NCI-H128 (cell line): ENCODE measurements at regions not wholly inside any gene's neighbourhood (a gene's known extent, or its start where the extent isn't known, plus 50 kb on each side); places are given as distances from the start of the nearest gene placed in this dataset.

Experiments
- DNase-seq: peaks from one replicate; lab custom pipeline; 2025; ENCODE audit not compliant: unreplicated experiment; lab: John Stamatoyannopoulos, UW

DNA sequence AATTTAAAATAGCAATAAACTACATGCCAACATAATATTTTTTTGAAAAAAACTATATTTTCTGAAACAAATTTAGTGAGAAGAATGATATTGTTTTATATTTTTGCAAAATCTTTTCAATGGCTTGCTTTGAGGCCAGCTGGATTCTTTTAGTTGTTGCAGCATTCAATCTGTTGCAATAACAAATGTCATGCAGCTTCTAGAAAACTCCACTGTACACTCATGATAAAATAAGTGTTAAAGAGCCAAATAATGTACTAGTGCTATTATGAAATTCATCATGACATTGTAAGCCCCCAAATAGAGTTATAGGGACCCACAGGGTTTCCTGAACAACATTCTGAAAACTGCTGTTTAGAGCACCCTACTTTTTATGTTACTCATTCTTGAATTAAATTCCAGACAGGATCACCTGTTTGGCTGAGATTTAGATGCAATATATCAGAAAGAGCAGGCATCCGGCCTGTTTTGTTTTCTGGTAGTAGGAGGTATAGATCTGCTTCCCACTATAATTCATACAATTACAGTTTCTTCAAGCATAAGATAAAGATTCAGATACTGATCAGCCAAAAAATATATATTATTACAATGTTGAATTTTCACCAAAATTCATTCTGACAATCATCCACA is 703.0 kb upstream of the ZNF385D start:
- no peak for DNase-seq

DNA sequence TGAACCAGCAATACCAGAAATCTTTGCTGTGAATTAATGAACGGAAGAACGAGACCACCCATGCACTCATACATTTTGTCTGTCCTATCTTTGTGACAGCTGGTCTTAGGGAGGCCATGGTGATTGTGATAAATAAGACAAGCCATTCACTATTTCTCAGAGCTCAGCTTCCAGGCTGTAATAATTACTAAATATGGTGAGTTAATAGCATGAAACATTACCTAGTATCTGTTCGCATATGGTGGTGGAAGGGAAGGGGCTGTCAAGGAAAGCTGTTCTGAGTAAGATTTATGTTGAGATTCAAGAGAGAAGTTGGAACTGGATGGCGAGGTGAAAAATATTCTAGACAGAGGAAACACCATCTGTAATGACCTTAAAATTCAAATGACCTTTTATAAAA is 719.0 kb upstream of the ZNF385D start:
- no peak for DNase-seq

DNA sequence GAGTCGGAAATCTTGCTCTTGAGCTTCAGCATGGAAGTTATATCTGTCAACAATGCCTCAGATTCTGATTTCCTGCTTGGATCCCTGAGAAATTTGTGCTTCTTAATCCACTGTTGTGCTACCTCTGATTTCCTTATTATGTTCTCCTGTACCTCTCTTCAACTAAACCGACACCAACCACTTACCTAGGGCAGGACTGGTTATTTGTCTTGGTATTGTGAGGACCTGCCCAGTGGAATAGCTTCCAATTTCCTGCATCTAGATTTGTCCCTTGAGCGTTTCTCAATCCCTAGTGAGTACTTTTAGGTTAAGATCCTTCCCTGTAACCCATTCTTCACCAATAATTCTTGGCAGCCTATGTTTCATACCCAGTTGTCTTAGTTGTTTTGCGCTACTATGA is 720.5 kb upstream of the ZNF385D start:
- no peak for DNase-seq

DNA sequence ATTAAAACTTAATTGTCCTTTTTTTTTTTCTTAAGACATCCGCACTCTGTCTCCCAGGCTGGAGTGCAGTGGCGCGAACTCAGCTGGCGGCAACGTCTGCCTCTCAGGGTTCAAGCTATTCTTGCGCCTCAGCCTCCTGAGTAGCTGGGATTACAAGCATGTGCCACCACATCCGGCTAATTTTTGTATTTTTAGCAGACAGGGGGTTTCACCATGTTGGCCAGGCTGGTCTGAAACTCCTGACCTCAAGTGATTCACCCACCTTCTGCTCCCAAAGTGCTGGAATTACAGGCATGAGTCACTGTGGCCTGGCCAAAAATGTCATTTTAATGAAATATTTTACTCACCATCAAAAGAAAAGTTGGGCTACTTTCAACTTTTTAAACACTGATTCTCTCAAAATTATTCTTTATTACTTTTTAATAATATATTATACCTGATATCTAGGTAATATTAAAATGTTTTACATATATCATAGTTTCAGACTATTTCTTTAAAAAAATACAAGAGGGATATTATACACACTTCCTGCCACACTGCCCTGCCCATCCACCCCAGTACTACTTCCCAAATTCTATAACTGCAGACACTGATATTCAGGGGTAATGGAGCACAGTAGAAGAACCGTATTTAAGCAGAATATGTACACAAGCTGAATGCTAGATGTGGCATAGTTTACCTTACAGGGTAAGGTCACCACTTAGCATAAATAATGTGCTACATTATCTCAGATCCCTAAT is 723.9 kb upstream of the ZNF385D start:
- no peak for DNase-seq

DNA sequence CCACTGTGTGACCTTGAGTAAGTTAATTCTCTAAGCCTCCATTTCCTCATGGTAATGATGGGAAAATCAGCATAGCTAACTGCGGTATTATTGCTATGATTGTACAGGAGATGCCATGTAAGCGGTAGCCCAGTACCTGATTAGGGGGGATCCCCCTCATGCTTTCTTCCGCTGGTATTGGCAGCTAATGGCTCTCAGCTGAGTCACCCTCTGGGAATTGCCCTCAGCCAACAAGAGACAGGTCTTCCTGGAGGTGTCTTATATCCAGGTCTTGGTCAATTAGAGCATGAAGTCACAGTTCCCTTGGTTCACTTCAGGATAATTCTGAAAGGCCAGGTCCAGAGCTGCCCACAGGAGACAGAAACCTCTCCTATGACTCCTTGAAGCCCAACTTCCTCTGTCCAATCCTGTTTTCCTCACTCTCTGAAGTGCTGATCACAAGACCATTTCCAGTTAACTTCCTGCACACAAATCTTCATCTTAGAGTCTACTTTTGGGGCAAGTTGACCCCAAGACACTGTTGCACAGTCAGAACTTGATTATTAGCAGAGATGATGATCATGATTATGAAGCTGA is 724.7 kb upstream of the ZNF385D start:
- no peak for DNase-seq

DNA sequence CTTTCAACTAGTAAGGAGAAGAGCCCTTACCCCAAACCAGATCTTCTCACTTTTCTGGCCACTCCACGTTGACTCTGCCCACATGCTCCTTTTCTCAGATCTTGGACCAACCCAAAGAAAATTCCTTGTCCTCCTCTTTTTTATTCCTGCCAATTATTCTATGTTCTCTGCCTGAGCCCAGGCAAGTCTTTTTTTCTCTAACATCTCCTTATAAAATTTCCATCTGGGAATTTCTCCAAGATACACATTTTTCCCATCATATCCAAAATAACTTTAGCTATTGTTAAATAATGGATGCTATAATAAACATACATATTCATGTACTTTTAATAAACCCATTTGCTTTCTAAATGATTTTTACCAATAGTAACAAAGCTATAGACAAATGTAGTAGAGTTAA is 726.0 kb upstream of the ZNF385D start:
- no peak for DNase-seq

DNA sequence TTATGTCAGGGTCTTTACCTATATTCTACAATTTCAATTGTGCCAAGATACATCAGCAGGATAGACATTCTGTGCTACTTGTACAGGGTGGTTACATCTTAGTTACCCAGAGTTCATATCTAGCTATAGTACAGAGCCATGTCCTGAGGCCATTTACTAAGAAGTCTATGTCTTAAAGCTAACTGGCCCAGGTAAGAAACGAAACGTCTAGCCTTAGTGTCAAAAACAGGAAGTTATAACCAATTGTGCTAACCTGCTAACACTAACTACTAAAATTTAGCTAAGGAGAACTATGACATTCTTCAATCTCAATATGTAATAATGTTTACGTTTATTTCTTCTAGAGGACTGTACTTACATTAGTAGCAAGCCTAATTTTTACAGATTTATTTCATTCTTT is 717.2 kb upstream of the UBE2E2 start:
- DNase-seq: no peak

DNA sequence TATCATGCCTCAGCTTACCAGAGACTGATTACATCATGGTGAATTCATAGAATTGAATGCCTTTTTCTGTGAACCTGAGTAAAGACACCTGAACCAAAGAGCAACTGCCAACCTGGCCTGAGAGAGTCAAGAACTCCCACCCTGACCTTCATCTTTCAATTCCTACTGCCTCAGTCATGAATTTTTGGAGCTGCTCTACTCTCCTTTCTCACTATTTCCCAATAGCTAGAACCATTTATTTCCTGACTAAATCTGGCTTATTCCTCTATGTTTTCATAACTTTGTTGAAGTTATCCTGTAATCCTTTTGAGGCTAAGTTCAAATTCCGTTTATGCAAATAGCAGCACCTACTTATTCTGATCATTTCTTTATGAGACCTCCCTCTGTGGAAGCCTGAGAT is 712.4 kb upstream of the UBE2E2 start:
- no peak for DNase-seq

DNA sequence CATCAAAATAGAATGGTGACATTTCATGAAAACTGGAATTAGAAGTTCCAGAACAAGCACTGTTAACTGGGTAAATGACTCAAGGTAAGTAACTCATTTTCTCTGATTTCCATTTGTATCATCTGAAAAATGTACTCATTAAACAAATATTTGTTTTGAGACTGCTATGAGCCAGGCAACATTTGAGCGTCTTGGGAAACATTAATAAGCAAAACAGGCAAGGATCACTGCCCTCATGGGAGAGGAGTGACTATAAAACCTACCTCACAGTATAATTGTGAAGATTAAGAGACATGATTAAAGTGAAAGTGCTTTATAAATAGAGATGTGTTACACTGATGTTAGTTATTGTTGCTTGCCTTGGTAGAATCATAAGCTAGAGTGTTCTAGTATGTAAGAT is 711.8 kb upstream of the UBE2E2 start:
- no peak for DNase-seq

DNA sequence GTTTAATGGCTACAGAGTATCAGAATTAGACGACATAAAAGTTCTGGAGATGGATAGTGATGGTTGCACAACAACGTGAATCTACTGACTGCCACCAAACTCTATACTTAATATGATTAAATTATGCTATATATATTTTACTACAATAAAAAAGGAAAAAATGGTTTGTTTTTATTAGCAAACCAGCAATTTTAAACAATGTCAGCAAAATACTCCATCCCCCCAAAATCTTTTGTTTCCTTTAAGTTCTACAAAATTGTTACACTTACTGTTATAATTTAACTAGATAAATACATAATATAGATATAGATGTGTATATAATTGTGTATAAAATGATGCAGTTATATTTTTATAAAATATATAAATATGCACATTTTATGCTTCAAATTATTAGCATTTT is 710.8 kb upstream of the UBE2E2 start:
- DNase-seq: no peak

DNA sequence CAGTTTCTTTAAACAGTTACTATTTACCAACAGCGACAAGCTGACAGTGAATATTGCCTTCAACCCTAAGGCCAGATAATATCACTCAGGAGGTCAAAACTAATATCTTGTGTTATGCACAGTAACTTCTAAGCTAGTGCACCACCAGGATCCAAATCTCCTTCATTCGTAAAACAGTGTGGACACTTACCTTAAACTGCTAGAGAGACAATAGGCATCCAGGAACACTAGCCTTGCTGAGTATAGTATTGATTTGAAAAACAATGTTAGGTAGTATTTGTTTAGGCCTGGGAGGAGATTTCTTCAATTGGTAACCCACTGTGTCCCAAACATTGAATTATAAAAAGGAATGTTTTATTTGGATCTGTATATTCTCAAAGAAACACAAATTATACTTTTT is 707.9 kb upstream of the UBE2E2 start:
- no peak for DNase-seq

DNA sequence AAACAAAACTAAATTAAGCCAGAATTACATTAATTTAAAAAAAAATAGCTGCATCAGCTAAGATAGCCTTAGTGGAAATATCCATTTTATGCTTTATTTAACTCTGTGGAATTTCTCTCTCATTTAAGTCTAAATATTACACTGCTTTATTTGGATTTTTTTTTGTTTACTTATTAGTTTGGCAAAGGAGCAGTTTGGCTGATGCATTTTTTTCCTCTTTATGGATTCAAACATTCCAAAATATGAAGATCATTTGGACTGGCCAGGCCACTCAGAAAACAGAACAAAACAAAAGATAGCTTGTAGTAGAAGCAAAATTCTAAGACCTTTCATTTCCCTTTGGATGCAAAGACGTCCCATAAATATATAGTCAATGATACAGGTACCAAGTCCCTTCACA is 707.3 kb upstream of the UBE2E2 start:
- DNase-seq: no peak

DNA sequence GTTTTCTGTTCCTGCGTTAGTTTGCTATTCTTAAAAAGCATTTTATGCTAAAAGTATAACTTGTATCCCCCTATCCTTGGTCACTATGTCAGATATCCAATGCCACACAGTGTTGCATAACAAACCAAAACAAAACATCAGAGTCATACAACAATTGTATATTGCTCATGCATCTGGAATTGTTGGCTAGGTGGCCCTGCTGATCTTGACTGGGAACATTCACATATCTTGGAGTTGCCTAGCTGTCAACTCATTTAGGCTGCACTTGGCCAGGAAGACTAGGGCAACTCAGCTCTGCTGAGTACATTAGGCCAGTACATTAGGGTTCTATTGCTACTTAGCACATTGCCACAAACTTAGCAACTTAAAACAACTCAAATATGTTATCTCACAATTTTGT is 706.5 kb upstream of the UBE2E2 start:
- DNase-seq: no peak

DNA sequence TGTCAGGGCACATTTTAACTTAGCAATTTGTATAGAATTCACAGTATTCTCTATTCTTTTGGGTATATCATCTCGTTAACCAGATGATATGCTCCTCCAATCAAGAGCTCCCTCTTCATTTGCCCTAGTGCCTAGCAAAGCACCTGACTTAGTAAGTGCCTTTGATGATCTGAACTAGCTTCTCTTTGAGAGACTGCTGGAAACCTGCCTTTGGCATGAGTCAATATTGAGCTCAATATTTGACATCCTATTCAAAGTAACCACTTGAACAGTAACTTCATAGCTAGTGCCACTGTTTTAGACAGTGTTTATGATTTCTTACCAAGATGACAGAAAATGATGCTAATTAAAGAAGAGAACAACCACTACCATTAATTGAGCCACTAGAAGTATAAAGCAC is 696.3 kb upstream of the UBE2E2 start:
- no peak for DNase-seq

DNA sequence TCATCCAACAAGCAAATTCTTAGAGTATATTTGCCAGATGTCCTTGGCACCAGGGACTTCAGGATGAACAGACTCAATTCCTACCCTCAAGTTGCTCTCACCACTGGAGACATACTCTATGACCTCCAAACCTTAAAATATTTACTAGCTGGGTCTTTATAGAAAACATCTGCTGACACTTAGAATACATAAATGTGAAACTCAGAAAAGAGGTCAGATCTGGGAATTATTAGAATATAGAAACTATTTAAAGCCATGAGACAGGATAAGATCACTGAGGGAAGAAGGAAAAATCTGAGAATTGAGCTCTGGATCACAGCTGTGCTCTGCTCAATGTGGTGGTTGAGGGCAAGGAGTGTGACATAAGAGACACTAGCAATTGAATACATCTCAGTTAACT is 695.4 kb upstream of the UBE2E2 start:
- DNase-seq: no peak

DNA sequence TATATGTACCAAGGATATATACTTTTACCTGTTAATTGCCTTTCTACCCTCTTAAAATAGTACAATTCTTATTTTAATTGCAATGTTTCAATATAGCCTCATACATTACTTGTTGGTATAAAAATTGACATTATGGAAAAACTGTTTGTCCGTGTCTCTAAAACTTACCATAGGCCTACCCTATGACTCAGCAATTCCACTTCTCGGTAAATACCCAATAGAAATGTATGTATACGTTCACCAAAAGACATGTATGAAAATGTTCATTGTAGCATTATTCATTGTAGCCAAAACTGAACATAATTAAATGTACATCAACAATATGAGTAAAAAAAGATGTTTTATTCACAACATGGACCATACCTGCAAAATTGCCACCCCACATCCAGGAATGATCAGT is 679.2 kb upstream of the UBE2E2 start:
- DNase-seq: no peak

DNA sequence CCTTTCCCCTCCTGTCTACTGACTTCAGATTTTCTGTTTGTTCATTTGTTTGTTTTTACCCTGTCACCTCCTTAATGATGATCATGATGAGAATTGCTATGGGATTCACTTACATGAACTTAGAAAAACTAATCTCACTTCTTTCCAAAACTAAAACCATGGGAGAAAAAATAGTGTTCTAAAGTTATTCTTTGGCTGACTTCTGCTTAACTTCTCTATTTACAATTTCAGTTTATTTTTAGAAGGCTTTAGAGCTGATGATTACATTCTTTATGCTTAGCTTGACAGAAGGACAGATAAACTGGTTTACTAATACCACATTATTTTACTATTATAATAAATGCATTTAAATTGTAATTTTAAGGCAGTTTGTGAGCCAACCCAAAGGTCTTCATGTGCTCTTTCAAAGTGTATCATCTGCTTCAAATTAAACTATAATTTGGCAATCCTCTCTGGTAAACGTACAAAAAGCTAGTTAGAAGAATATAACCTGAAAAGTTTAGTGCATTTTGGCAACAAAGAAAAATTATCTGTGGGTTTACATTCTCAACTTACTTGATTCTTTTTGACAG is 676.8 kb upstream of the UBE2E2 start:
- DNase-seq: no peak

DNA sequence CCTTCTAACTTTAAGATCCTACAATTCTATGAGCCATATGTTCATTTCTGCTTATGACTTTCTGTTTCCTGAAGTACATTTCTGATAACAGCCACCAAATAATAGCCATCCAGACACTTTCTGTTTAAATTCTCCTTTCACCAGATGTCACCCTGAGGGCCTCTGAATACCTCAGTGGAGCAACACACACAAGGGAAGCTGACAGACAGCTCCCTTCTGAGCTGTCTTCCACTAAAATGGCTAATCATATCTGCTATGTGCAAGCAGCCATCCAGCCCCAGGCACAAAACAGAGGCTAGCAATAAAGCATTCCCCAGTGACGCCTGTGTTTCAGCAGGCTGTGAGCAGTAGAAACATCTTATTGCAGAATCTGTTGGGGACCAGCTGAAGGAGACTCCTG is 666.6 kb upstream of the UBE2E2 start:
- DNase-seq: no peak

DNA sequence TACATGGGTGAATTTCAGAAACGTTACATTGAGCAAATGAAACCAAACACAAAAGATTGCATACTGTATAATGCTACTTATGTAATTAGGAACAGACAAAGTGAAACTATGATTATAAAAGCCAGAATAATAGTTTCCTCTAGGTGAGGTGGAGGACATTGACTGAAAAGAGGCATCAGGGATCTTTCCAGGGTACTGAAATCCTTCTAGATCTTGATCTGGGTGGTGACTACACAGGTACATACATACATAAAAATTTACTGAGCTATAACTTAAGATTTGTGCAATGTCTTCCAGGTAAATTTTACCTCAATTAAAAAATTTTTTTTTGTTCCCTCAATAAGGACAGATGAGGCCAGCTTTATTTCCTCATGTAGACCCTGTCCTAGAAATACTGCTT is 665.6 kb upstream of the UBE2E2 start:
- no peak for DNase-seq

DNA sequence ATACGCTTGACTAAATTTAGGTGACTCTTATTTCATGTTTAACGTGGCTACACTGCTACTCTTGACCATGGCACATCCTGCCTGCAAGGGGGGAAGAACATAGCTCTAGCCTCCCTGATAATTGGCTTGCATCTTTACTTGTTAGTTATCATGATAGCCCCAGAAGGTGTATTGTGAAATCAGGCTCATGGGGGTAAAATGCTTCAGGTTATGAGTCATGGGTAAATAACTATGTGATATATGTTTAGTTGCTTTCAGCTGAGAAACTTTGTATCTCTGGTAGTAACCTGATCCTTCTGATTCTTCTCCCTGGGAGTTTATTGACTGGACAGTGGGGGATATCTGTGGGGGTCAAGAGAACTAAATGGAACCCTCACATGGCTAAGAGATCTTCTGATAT is 660.8 kb upstream of the UBE2E2 start:
- DNase-seq: no peak

DNA sequence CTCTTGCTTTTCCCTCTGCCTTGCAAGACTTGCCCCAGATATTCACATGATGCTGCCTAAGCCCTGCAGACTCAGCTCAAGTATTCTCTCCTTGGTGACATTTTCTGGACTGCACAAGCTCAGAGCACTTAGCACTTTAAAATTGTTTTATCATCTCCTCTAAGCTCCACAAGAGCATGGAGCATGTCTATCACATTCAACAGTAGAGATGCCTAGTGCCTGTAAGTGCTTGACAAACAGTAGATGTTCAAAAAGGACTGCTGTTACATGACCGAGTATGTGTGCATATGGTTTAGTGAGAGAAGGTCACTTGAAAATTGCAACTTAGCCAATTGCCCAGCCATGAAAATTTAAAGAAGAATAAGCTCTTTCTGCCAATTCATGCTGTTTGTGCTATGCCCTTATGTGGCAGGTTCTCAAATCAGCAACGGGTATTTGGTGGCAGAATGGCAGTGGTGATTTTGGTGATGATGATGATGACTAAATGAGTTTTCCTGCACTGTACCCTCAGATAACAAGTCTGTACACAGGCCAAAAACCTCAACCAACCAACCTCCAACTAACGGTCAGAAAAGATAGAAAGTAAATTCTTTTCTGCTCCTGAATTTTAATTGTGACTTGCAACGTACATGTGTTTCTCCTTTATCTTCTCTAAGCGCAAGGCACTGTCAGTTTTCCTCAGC is 647.2 kb upstream of the UBE2E2 start:
- DNase-seq: no peak

DNA sequence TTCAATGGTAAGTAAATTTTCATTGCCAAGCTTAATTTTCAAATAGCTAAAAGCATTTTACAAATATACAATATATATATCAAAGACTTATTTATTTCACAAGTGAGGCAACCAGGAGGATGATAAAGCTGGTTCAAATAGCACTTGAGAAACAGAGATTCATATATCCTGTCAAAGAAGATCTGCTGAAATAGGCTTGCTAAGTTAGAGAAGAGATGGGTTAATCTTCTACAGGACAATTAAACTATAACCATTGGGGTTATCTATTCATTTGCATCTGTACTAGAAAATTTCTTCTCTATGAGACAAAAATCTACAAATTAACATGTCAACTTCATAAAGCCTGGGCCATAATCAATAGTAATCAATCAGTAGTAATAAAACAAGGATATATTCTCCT is 637.7 kb upstream of the UBE2E2 start:
- DNase-seq: no peak
